ENCODE measurements at regions not wholly inside any gene's neighbourhood (a gene's known extent, or its start where the extent isn't known, plus 50 kb on each side); places are given as distances from the start of the nearest gene placed in this dataset.

DNA sequence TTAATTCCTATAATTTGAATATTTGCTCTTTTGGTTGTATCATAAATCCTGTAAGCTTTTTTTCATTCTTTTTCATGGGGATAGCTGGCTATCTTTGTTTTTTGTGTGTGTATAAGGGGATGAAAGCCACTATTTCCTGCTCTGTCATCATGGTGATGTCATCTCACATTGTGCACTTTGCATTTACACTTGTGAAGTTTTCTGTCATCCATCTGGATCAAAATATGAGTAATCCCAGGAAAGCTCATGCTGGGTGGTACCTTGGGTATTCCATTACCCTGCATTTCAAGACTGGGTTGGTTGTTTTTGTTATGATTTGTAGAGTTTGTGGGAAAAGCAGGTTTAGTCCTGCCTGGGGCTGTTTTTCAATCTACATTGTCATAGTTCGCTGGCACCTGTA lies 77.8 kb upstream of the XIST start:
- DNase-seq (ENCODE audit: low read depth, low spot score): no peak
- no TSS peak for BruUV-seq (replicated peaks)
- H3K9ac ChIP-seq (ENCODE audit: low read length): no peak overlapping the region
- ChIA-PET RAD21 (ENCODE audit: low non-redundant PET in 1 of 2, low total read pairs in 2 of 2, uncharacterized antibody in 2 of 2, unreplicated experiment in 2 of 2) (no interaction called here), CTCF (no interaction called here), POLR2A (no interaction called here)
- intact Hi-C loops (cut with micrococcal nuclease): no loop called here
- no peak overlapping the region for H3K4me3 ChIP-seq (replicated peaks in 1 of 2; ENCODE audit: low read depth in 1 of 2, low read length in 2 of 2)
- no peak overlapping the region for H2AFZ ChIP-seq (ENCODE audit: low read depth, low read length, poor library complexity, severe bottlenecking)
- no peaks in the 10 kb centered on the region for H4K20me1 ChIP-seq (ENCODE audit: insufficient read depth)
- H3K27ac ChIP-seq (ENCODE audit: low read depth, low read length): no peak overlapping the region
- no peak for ATAC-seq
- no peak for TF ChIP-seq POLR2AphosphoS5 (IDR thresholded peaks at IDR 0.05; ENCODE audit: low read depth, low read length)
- TF ChIP-seq EZH2phosphoT487 (IDR thresholded peaks at IDR 0.05; ENCODE audit: borderline replicate concordance): no peak
- no peak for TF ChIP-seq JUND (IDR thresholded peaks at IDR 0.05)
- TF ChIP-seq YY1 (IDR thresholded peaks at IDR 0.05; ENCODE audit: extremely low read depth, insufficient replicate concordance, low read depth, low read length): no peak
- TF ChIP-seq MAX (IDR thresholded peaks at IDR 0.05): no peak
- no peak for TF ChIP-seq POLR2A (IDR thresholded peaks at IDR 0.05; ENCODE audit: borderline replicate concordance, extremely low read depth, insufficient read depth, insufficient read length)
- TF ChIP-seq CTCF (IDR thresholded peaks at IDR 0.05 in 2 of 3, conservative IDR thresholded peaks at IDR 0.05 in 1 of 3; ENCODE audit: borderline replicate concordance in 1 of 3, insufficient read depth in 1 of 3, low read depth in 2 of 3, low read length in 2 of 3): no peak
- no peak for TF ChIP-seq EGR1 (IDR thresholded peaks at IDR 0.05; ENCODE audit: low read depth)
- no peak for TF ChIP-seq ELF1 (IDR thresholded peaks at IDR 0.05; ENCODE audit: borderline replicate concordance, low read depth)
- TF ChIP-seq TCF7L2 (IDR thresholded peaks at IDR 0.05; ENCODE audit: borderline replicate concordance, extremely low read depth, insufficient read depth, insufficient read length): no peak
- no peak for TF ChIP-seq ATF3 (IDR thresholded peaks at IDR 0.05)
- no peak for TF ChIP-seq CBX3 (IDR thresholded peaks at IDR 0.05; ENCODE audit: low read depth)
- no peak for TF ChIP-seq SIN3A (IDR thresholded peaks at IDR 0.05; ENCODE audit: low read depth)
- TF ChIP-seq SP1 (IDR thresholded peaks at IDR 0.05; ENCODE audit: low read depth): no peak
- no peaks in the 10 kb centered on the region for H3K9me3 ChIP-seq (ENCODE audit: control insufficient read depth in 1 of 2, insufficient read depth in 1 of 2, low read depth in 1 of 2, low read length in 2 of 2)
- no peaks in the 10 kb centered on the region for H3K9me2 ChIP-seq (ENCODE audit: insufficient read depth)
- no peaks in the 10 kb centered on the region for H3K4me1 ChIP-seq (ENCODE audit: control insufficient read depth in 1 of 2, insufficient read depth in 2 of 2, low read length in 2 of 2)
- H3K4me2 ChIP-seq (ENCODE audit: low read length): no peak overlapping the region
- no peaks in the 10 kb centered on the region for H3K79me2 ChIP-seq (ENCODE audit: insufficient read depth, low read length)
- no peaks in the 10 kb centered on the region for H3K36me3 ChIP-seq (ENCODE audit: control insufficient read depth in 1 of 2, insufficient read depth in 2 of 2, low read length in 2 of 2)
- no peaks in the 10 kb centered on the region for H3K27me3 ChIP-seq (ENCODE audit: insufficient read depth, low read length)
